ENCODE measurements at regions not wholly inside any gene's neighbourhood (a gene's known extent, or its start where the extent isn't known, plus 50 kb on each side); places are given as distances from the start of the nearest gene placed in this dataset.
"Not testable (repeated sequence)": the region's sequence is repeated elsewhere in the genome, so short reads cannot be mapped to it uniquely, and the experiment has no call there.

DNA sequence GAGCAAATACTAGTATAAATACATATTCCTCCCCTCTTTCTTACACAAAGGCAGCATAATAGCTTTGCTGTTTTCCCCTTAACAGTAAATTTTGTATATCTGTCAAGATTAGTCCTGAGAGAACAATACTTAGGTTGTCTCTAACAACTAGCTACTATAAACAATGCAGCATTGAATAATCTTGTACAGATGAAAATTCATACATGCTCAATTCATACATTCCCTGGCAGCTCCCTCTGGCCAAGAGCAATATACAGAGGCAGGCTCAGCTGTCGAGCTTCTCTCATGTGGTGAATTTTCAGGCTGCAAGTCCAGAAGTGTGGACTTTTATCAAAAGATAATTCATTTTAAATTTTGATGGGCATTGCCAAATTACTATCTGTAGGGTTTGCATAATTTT, 81.2 kb upstream of the PTH start:
- Histone ChIP-seq H3K9ac (no peak overlapping the region), H3K4me1 (no peaks in the 10 kb centered on the region), H3K79me2 (ENCODE audit: low read depth) (no peaks in the 10 kb centered on the region), H3K4me3 (no peak overlapping the region), H3K36me3 (no peaks in the 10 kb centered on the region), H3K4me2 (no peak overlapping the region), H3F3A (ENCODE audit: low read depth) (no peaks in the 10 kb centered on the region), H3K27me3 (no peaks in the 10 kb centered on the region), H4K20me1 (ENCODE audit: low read depth) (no peaks in the 10 kb centered on the region), H2AFZ (replicated peaks) (no peak overlapping the region), H3K27ac (no peak overlapping the region), H3K9me3 (ENCODE audit: low read depth) (peaks cover 11% of the 10 kb centered on the region)
- Mint-ChIP-seq H3K9me3 (peaks cover 9% of the 10 kb centered on the region), H3K27ac (no peak overlapping the region), H3K27me3 (ENCODE audit: insufficient read depth, low read depth) (no peaks in the 10 kb centered on the region), H3K4me1 (no peaks in the 10 kb centered on the region), H3K36me3 (no peaks in the 10 kb centered on the region), H3K4me3 (no peak overlapping the region)
- TF ChIP-seq EZH2phosphoT487 (IDR thresholded peaks at IDR 0.05), result no peak
- no peak for TF ChIP-seq EZH2 (IDR thresholded peaks at IDR 0.05)
- TF ChIP-seq, protein P1, sequence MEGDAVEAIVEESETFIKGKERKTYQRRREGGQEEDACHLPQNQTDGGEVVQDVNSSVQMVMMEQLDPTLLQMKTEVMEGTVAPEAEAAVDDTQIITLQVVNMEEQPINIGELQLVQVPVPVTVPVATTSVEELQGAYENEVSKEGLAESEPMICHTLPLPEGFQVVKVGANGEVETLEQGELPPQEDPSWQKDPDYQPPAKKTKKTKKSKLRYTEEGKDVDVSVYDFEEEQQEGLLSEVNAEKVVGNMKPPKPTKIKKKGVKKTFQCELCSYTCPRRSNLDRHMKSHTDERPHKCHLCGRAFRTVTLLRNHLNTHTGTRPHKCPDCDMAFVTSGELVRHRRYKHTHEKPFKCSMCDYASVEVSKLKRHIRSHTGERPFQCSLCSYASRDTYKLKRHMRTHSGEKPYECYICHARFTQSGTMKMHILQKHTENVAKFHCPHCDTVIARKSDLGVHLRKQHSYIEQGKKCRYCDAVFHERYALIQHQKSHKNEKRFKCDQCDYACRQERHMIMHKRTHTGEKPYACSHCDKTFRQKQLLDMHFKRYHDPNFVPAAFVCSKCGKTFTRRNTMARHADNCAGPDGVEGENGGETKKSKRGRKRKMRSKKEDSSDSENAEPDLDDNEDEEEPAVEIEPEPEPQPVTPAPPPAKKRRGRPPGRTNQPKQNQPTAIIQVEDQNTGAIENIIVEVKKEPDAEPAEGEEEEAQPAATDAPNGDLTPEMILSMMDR (IDR thresholded peaks at IDR 0.05), result no peak
- DNase-seq (ENCODE audit: low spot score), result no peak

DNA sequence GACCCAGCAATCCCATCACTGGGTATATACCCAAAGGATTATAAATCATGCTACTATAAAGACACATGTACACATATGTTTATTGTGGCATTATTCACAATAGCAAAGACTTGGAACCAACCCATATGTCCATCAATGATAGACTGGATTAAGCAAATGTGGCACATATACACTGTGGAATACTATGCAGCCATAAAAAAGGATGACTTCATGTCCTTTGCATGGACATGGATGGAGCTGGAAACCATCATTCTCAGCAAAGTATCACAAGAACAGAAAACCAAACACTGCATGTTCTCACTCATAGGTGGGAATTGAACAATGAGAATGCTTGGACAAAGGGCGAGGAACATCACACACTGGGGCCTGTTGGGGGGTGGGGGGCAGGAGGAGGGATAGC, 79.6 kb upstream of the PTH start:
- not testable (repeated sequence) for H3K4me3 ChIP-seq; H3K9ac ChIP-seq; H3K27ac ChIP-seq; H3K36me3 ChIP-seq; H3K79me2 ChIP-seq (ENCODE audit: low read depth); H3K27ac Mint-ChIP-seq; H4K20me1 ChIP-seq (ENCODE audit: low read depth); DNase-seq (ENCODE audit: low spot score); H3K36me3 Mint-ChIP-seq; H2AFZ ChIP-seq (replicated peaks); H3K4me1 Mint-ChIP-seq; H3K27me3 Mint-ChIP-seq (ENCODE audit: insufficient read depth, low read depth); H3K9me3 ChIP-seq (ENCODE audit: low read depth); H3K4me2 ChIP-seq; H3K9me3 Mint-ChIP-seq; H3K27me3 ChIP-seq; H3K4me1 ChIP-seq; H3F3A ChIP-seq (ENCODE audit: low read depth); H3K4me3 Mint-ChIP-seq

DNA sequence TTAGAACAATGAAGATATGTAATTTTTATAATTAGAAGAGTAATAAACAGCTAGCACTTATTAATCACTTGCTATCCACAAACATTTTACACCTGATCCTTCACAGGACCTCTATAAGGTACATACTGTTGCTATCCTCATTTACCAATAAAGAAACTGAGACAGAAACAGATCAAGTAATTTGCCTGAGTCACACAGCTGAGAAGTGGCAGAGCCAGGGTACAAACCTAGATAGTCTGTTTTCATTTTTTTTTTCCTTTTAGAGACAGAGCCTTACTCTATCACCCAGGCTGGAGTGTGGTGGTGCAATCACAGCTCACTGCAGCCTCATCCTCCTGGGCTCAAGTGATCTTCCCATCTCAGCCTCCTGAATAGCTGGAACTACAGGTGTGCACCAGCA, 71.8 kb upstream of the PTH start:
- H3K4me3 ChIP-seq, result no peak overlapping the region
- no peaks in the 10 kb centered on the region for H3K27me3 Mint-ChIP-seq (ENCODE audit: insufficient read depth, low read depth)
- no peak overlapping the region for H3K4me3 Mint-ChIP-seq

DNA sequence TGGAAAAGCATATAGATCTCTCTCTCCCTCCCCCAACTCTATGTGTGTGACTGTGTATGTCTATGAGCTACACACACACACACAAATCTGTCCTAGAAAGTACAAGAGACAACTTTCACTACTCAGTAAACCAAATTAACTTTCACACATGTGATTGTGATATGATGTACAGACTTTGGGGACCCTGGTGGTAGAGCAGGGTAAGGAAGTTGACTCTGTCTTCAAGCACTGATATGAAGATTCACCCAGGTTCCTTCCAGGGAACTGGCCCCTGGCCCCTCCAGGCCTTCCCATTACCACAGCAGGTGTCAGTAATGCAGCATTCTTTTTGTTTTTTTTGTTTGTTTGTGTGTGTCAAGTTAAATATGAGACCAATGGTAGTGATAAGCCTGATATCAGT, 66.1 kb upstream of the PTH start:
- TF ChIP-seq, protein P1 (IDR thresholded peaks at IDR 0.05), result no peak
- no peak for TF ChIP-seq EZH2phosphoT487 (IDR thresholded peaks at IDR 0.05)
- no peak for TF ChIP-seq EZH2 (IDR thresholded peaks at IDR 0.05)
- Histone ChIP-seq H3K79me2 (ENCODE audit: low read depth) (no peaks in the 10 kb centered on the region), H3K27me3 (no peaks in the 10 kb centered on the region), H3K9ac (no peak overlapping the region), H3F3A (ENCODE audit: low read depth) (no peaks in the 10 kb centered on the region), H4K20me1 (ENCODE audit: low read depth) (no peaks in the 10 kb centered on the region), H3K4me1 (no peaks in the 10 kb centered on the region), H3K9me3 (ENCODE audit: low read depth) (no peaks in the 10 kb centered on the region), H3K27ac (no peak overlapping the region), H3K4me2 (no peak overlapping the region), H3K4me3 (no peak overlapping the region), H3K36me3 (no peaks in the 10 kb centered on the region), H2AFZ (replicated peaks) (no peak overlapping the region)
- Mint-ChIP-seq H3K4me3 (no peak overlapping the region), H3K27ac (no peak overlapping the region), H3K9me3 (peaks cover 17% of the 10 kb centered on the region), H3K36me3 (no peaks in the 10 kb centered on the region), H3K4me1 (peaks cover 6% of the 10 kb centered on the region), H3K27me3 (ENCODE audit: insufficient read depth, low read depth) (peaks cover 2% of the 10 kb centered on the region)
- DNase-seq (ENCODE audit: low spot score), result no peak

More for the DNA sequence above, 71.8 kb upstream of the PTH start:
- Histone ChIP-seq H3K27me3 (no peaks in the 10 kb centered on the region), H3K4me2 (no peak overlapping the region), H3K79me2 (ENCODE audit: low read depth) (no peaks in the 10 kb centered on the region), H3F3A (ENCODE audit: low read depth) (no peaks in the 10 kb centered on the region), H2AFZ (replicated peaks) (no peak overlapping the region), H3K36me3 (no peaks in the 10 kb centered on the region), H3K4me1 (peaks cover 4% of the 10 kb centered on the region), H3K9me3 (ENCODE audit: low read depth) (no peaks in the 10 kb centered on the region), H3K27ac (no peak overlapping the region), H3K9ac (no peak overlapping the region), H4K20me1 (ENCODE audit: low read depth) (no peaks in the 10 kb centered on the region)
- no peaks in the 10 kb centered on the region for H3K36me3 Mint-ChIP-seq
- TF ChIP-seq EZH2phosphoT487 (IDR thresholded peaks at IDR 0.05) (no peak), EZH2 (IDR thresholded peaks at IDR 0.05) (no peak)
- TF ChIP-seq, protein P1 (IDR thresholded peaks at IDR 0.05), result no peak
- no peak for DNase-seq (ENCODE audit: low spot score)
- H3K4me1 Mint-ChIP-seq, result no peaks in the 10 kb centered on the region
- no peaks in the 10 kb centered on the region for H3K9me3 Mint-ChIP-seq
- H3K27ac Mint-ChIP-seq, result no peak overlapping the region

DNA sequence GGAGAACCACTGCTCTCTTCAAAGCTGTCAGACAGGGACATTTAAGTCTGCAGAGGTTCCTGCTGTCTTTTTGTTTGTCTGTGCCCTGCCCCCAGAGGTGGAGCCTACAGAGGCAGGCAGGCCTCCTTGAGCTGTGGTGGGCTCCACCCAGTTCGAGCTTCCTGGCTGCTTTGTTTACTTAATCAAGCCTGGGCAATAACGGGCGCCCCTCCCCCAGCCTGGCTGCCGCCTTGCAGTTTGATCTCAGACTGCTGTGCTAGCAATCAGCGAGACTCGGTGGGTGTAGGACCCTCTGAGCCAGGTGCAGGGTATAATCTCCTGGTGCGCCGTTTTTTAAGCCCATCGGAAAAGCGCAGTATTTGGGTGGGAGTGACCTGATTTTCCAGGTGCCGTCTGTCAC, 64.5 kb upstream of the PTH start:
- not testable (repeated sequence) for H3K4me3 ChIP-seq; H3K27ac ChIP-seq; H3K9ac ChIP-seq; H3K36me3 ChIP-seq; H3K27me3 ChIP-seq; H2AFZ ChIP-seq (replicated peaks); H3K36me3 Mint-ChIP-seq; H4K20me1 ChIP-seq (ENCODE audit: low read depth); H3K4me1 Mint-ChIP-seq; H3K27me3 Mint-ChIP-seq (ENCODE audit: insufficient read depth, low read depth); H3K4me1 ChIP-seq; H3K79me2 ChIP-seq (ENCODE audit: low read depth); H3K9me3 ChIP-seq (ENCODE audit: low read depth); H3F3A ChIP-seq (ENCODE audit: low read depth); H3K4me2 ChIP-seq; H3K27ac Mint-ChIP-seq; H3K4me3 Mint-ChIP-seq
- peak; percentile 38 for DNase-seq (ENCODE audit: low spot score)
- peaks cover 17% of the 10 kb centered on the region for H3K9me3 Mint-ChIP-seq

All from neural progenitor cell (in vitro differentiated cells).